ENCODE measurements at regions not wholly inside any gene's neighbourhood (a gene's known extent, or its start where the extent isn't known, plus 50 kb on each side); places are given as distances from the start of the nearest gene placed in this dataset.
A peak's percentile ranks its signal among the peaks of the same experiment; 100 is the strongest.

- Histone ChIP-seq H3K79me2 (ENCODE audit: insufficient read depth, low read depth, low read length) (no peaks in the 10 kb centered on the region), H3K4me1 (ENCODE audit: insufficient read depth, low read length, poor library complexity, severe bottlenecking) (no peaks in the 10 kb centered on the region), H3K36me3 (ENCODE audit: insufficient read depth, low read length) (no peaks in the 10 kb centered on the region), H4K20me1 (ENCODE audit: insufficient read depth, low read length) (no peaks in the 10 kb centered on the region), H3K4me3 (ENCODE audit: low read depth, low read length, poor library complexity, severe bottlenecking) (no peak overlapping the region), H3K9me3 (ENCODE audit: low read length) (no peaks in the 10 kb centered on the region), H3K4me2 (ENCODE audit: low read length) (no peak overlapping the region), H2AFZ (ENCODE audit: low read length) (no peak overlapping the region), H3K9me2 (ENCODE audit: insufficient read depth, low read length) (no peaks in the 10 kb centered on the region), H3K27ac (ENCODE audit: low read depth, low read length, poor library complexity, severe bottlenecking) (no peak overlapping the region)
- CTCF ChIA-PET (ENCODE audit: unreplicated experiment), result no interaction called here
- TF ChIP-seq CTCF (conservative IDR thresholded peaks at IDR 0.05; ENCODE audit: low read length), result no peak
- TF ChIP-seq EZH2phosphoT487 (IDR thresholded peaks at IDR 0.05; ENCODE audit: borderline replicate concordance, low read depth, low read length), result no peak
- DNase-seq (ENCODE audit: low spot score), result no peak
- POLR2A ChIA-PET, result no interaction called here
- no TSS peak for BruUV-seq (replicated peaks)
- intact Hi-C loops (cut with micrococcal nuclease; ENCODE audit: unreplicated experiment), result loop anchor here (10.0 kb wide), 1 partner anchor 362 kb away; no protein-coding TSS in a partner anchor
Measured at GRCh38 chr12:23217158-23217557, 592.2 kb downstream of the ETNK1 start.

GRCh38 chr12:23217667-23218066 is 592.7 kb downstream of the ETNK1 start:
- Histone ChIP-seq H3K4me3 (ENCODE audit: low read depth, low read length, poor library complexity, severe bottlenecking) (no peak overlapping the region), H3K4me2 (ENCODE audit: low read length) (no peak overlapping the region), H3K36me3 (ENCODE audit: insufficient read depth, low read length) (no peaks in the 10 kb centered on the region), H3K27ac (ENCODE audit: low read depth, low read length, poor library complexity, severe bottlenecking) (no peak overlapping the region), H3K79me2 (ENCODE audit: insufficient read depth, low read depth, low read length) (no peaks in the 10 kb centered on the region), H2AFZ (ENCODE audit: low read length) (no peak overlapping the region), H4K20me1 (ENCODE audit: insufficient read depth, low read length) (no peaks in the 10 kb centered on the region), H3K4me1 (ENCODE audit: insufficient read depth, low read length, poor library complexity, severe bottlenecking) (no peaks in the 10 kb centered on the region), H3K9me2 (ENCODE audit: insufficient read depth, low read length) (no peaks in the 10 kb centered on the region), H3K9me3 (ENCODE audit: low read length) (no peaks in the 10 kb centered on the region)
- no TSS peak for BruUV-seq (replicated peaks)
- no peak for DNase-seq (ENCODE audit: low spot score)
- ChIA-PET CTCF (ENCODE audit: unreplicated experiment) (no interaction called here), POLR2A (no interaction called here)
- TF ChIP-seq CTCF (conservative IDR thresholded peaks at IDR 0.05; ENCODE audit: low read length), result no peak
- TF ChIP-seq EZH2phosphoT487 (IDR thresholded peaks at IDR 0.05; ENCODE audit: borderline replicate concordance, low read depth, low read length), result no peak
- intact Hi-C loops (cut with micrococcal nuclease; ENCODE audit: unreplicated experiment), result loop anchor here (10.0 kb wide), 1 partner anchor 363 kb away; no protein-coding TSS in a partner anchor

- BruUV-seq (replicated peaks), result no TSS peak
- no peak for DNase-seq (ENCODE audit: low spot score)
- POLR2A ChIA-PET, result no interaction called here
- Histone ChIP-seq H3K9me3 (ENCODE audit: low read length) (no peaks in the 10 kb centered on the region), H2AFZ (ENCODE audit: low read length) (no peak overlapping the region), H3K9me2 (ENCODE audit: insufficient read depth, low read length) (no peaks in the 10 kb centered on the region), H3K27ac (ENCODE audit: low read depth, low read length, poor library complexity, severe bottlenecking) (no peak overlapping the region), H3K4me3 (ENCODE audit: low read depth, low read length, poor library complexity, severe bottlenecking) (no peak overlapping the region), H3K79me2 (ENCODE audit: insufficient read depth, low read depth, low read length) (no peaks in the 10 kb centered on the region), H4K20me1 (ENCODE audit: insufficient read depth, low read length) (no peaks in the 10 kb centered on the region), H3K36me3 (ENCODE audit: insufficient read depth, low read length) (no peaks in the 10 kb centered on the region), H3K4me2 (ENCODE audit: low read length) (no peak overlapping the region), H3K4me1 (ENCODE audit: insufficient read depth, low read length, poor library complexity, severe bottlenecking) (no peaks in the 10 kb centered on the region)
- intact Hi-C loops (cut with micrococcal nuclease; ENCODE audit: unreplicated experiment), result no loop called here
- CTCF ChIA-PET (ENCODE audit: unreplicated experiment), result no interaction called here
- TF ChIP-seq CTCF (conservative IDR thresholded peaks at IDR 0.05; ENCODE audit: low read length), result 0 out of 2 replicates have a peak, but pooled peaks have one; percentile 34
- no peak for TF ChIP-seq EZH2phosphoT487 (IDR thresholded peaks at IDR 0.05; ENCODE audit: borderline replicate concordance, low read depth, low read length)
Measured at GRCh38 chr12:23221066-23221465, 596.1 kb downstream of the ETNK1 start.
